ENCODE measurements at regions not wholly inside any gene's neighbourhood (a gene's known extent, or its start where the extent isn't known, plus 50 kb on each side); places are given as distances from the start of the nearest gene placed in this dataset.

GRCh38 chr6:139649732-139650131 is 275.3 kb upstream of the CITED2 start:
- DNase-seq (ENCODE audit: low read depth), result no peak
- TF ChIP-seq CTCF (conservative IDR thresholded peaks at IDR 0.05; ENCODE audit: low read depth, low read length), result no peak
- H3K4me3 ChIP-seq (ENCODE audit: low read length), result no peak overlapping the region

DNA sequence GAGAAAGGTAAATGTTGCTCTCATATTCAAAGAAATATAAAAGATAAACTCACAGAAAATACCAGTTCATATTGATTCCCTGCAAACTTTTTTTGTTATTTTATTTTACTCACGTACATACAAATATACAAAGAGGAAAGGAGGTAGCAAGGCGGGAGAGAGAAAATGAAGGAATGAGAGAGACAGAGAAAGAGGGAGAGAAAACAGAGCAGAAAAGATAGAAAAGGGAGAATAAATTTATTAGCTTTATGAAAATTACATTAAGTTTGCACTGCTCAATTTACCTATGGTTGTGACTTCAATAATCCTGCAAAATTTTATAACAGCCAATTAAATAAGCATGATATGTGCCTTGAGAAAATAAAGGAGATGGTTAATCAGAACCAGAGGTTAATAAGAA is 274.7 kb upstream of the CITED2 start:
- DNase-seq (ENCODE audit: low read depth), result no peak
- no peak overlapping the region for H3K4me3 ChIP-seq (ENCODE audit: low read length)

GRCh38 chr6:139648430-139649000 is 274.1 kb upstream of the CITED2 start:
- TF ChIP-seq CTCF (conservative IDR thresholded peaks at IDR 0.05; ENCODE audit: low read depth, low read length), result no peak
- H3K4me3 ChIP-seq (ENCODE audit: low read length), result no peak overlapping the region

More for the DNA sequence above, 274.7 kb upstream of the CITED2 start:
- no peak for TF ChIP-seq CTCF (conservative IDR thresholded peaks at IDR 0.05; ENCODE audit: low read depth, low read length)

DNA sequence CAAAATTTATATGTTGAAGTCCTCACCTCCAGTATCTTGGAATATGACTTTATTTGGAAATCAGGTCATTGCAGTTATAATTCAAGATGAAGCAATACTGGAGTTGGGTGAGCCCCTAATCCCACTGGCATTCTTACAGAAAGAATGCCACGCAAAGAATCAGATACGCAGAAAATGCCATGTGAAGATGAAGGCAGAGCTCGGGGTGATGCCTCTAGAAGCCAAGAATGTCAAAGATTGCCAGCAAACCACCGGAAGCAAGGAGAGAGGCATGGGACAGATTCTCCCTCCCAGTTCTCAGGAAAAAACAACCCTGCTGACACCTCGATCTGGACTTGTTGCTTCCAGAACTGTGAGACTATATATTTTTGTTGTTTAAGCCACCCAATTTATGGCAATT is 273.4 kb upstream of the CITED2 start:
- no peak overlapping the region for H3K4me3 ChIP-seq (ENCODE audit: low read length)
- peak; percentile 77 for DNase-seq (ENCODE audit: low read depth)
- no peak for TF ChIP-seq CTCF (conservative IDR thresholded peaks at IDR 0.05; ENCODE audit: low read depth, low read length)

More at GRCh38 chr6:139648430-139649000, 274.1 kb upstream of the CITED2 start:
- DNase-seq (ENCODE audit: low read depth), result no peak

GRCh38 chr6:139647016-139647415 is 272.6 kb upstream of the CITED2 start:
- no peak overlapping the region for H3K4me3 ChIP-seq (ENCODE audit: low read length)
- DNase-seq (ENCODE audit: low read depth), result no peak
- no peak for TF ChIP-seq CTCF (conservative IDR thresholded peaks at IDR 0.05; ENCODE audit: low read depth, low read length)

DNA sequence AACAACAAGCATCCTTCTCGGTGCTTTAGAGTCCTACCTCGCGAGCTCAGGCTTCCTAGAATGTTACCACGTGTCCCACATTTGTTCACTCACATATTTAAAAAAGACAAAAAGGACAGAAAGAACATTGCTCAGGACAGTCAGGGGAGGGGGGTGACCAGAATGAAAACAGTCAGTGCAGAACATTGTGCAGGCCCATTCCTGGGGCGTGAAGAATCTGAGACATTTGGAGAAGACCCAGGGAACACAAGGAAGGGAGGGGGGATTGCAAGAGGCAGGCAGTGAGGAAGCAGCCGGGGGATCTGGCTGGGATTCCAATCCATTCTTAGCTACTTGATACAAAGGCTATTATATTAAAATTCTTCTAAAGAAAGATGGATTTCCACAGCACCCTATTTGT is 270.4 kb upstream of the CITED2 start:
- DNase-seq (ENCODE audit: low read depth), result no peak
- H3K4me3 ChIP-seq (ENCODE audit: low read length), result no peak overlapping the region
- TF ChIP-seq CTCF (conservative IDR thresholded peaks at IDR 0.05; ENCODE audit: low read depth, low read length), result no peak

- no peak for DNase-seq (ENCODE audit: low read depth)
- no peak for TF ChIP-seq CTCF (conservative IDR thresholded peaks at IDR 0.05; ENCODE audit: low read depth, low read length)
- H3K4me3 ChIP-seq (ENCODE audit: low read length), result no peak overlapping the region
These were observed 269.5 kb upstream of the CITED2 start for GRCh38 chr6:139643986-139644385.
